ENCODE measurements at regions not wholly inside any gene's neighbourhood (a gene's known extent, or its start where the extent isn't known, plus 50 kb on each side); places are given as distances from the start of the nearest gene placed in this dataset.

DNA sequence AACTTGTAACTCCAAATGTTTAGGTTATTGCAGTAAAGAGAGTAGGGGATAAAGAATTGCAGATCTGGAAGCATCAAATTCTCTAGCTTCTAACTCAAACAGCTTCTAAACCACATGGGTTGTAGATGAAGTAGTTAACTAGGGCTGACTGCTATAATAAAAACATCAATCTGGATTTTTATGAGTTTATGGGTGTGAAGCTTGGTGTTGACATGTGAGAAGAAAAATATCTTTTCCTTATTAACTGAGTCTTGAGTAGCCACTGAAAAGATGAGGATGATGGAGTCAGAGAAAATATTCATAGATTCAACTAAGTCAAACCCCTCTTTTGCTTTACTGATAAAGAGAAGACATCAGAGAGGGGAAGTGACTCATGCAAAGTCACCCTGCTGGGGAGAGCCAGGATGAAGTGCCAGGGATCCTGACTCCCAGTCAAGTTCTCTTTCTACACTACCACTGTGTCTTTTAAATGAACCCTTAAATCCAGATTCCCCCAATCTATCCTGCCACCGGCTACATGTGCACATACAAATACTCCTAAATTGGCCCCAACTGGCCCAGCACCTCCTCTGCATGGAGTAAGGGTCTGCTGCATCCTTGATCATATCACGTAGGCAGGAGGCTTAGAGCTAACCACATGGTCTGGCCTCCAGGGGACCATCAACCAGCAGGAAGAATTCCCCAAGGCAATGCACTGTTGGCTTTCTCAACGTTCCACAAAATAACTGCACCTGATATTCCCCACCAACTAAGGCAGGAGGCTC is 264.0 kb upstream of the CCL2 start:
- in situ Hi-C loops (cut with HindIII; ENCODE audit: low sequenced_read_pairs) = no loop called here
- TF ChIP-seq, protein P1, sequence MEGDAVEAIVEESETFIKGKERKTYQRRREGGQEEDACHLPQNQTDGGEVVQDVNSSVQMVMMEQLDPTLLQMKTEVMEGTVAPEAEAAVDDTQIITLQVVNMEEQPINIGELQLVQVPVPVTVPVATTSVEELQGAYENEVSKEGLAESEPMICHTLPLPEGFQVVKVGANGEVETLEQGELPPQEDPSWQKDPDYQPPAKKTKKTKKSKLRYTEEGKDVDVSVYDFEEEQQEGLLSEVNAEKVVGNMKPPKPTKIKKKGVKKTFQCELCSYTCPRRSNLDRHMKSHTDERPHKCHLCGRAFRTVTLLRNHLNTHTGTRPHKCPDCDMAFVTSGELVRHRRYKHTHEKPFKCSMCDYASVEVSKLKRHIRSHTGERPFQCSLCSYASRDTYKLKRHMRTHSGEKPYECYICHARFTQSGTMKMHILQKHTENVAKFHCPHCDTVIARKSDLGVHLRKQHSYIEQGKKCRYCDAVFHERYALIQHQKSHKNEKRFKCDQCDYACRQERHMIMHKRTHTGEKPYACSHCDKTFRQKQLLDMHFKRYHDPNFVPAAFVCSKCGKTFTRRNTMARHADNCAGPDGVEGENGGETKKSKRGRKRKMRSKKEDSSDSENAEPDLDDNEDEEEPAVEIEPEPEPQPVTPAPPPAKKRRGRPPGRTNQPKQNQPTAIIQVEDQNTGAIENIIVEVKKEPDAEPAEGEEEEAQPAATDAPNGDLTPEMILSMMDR (IDR thresholded peaks at IDR 0.05; ENCODE audit: low read depth, low read length) = no peak
- H3K4me3 ChIP-seq (ENCODE audit: low read depth, low read length) = no peak overlapping the region
- DNase-seq (ENCODE audit: low read depth, low spot score) = no peak

DNA sequence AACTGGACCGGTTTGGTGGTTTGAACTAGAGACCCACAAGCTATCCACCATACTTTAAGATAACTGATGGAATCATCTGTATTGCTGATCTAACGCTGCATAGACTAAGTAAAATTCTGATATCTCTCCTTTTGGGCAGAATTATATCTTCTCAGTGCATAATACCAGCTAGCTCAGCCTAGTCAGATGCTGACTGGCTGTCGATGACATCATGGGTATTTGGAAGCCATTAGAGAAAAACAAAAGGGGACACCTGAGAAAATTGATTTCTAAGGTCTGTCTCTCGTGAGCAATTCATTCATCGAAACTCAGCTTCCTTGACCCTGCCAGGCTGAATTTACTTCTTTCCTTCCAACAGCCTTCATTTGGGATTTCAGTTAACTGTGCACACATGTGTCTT is 263.0 kb upstream of the CCL2 start:
- TF ChIP-seq, protein P1 (IDR thresholded peaks at IDR 0.05; ENCODE audit: low read depth, low read length) = no peak
- no peak for DNase-seq (ENCODE audit: low read depth, low spot score)
- in situ Hi-C loops (cut with HindIII; ENCODE audit: low sequenced_read_pairs) = no loop called here
- no peak overlapping the region for H3K4me3 ChIP-seq (ENCODE audit: low read depth, low read length)

DNA sequence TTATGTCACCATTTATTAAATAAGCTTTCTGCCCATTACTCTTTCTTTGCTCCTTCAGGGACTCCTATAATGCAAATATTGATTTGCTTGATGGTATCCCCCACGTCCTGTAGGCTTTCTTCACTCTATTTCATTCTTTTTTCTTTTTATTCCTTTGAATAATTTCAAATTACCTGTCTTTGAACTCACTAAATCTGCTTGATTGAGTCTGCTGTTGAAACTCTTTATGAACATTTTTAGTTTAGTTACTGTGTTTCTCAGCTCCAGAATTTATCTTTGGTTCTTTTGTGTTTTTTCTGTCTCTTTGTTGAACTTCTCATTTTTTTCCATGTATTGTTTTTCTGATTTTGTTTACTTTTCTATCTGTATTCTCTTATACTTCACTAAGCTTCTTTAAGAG is 254.4 kb upstream of the CCL2 start:
- in situ Hi-C loops (cut with HindIII; ENCODE audit: low sequenced_read_pairs) = no loop called here
- TF ChIP-seq, protein P1 (IDR thresholded peaks at IDR 0.05; ENCODE audit: low read depth, low read length) = no peak
- no peak for DNase-seq (ENCODE audit: low read depth, low spot score)
- H3K4me3 ChIP-seq (ENCODE audit: low read depth, low read length) = no peak overlapping the region

DNA sequence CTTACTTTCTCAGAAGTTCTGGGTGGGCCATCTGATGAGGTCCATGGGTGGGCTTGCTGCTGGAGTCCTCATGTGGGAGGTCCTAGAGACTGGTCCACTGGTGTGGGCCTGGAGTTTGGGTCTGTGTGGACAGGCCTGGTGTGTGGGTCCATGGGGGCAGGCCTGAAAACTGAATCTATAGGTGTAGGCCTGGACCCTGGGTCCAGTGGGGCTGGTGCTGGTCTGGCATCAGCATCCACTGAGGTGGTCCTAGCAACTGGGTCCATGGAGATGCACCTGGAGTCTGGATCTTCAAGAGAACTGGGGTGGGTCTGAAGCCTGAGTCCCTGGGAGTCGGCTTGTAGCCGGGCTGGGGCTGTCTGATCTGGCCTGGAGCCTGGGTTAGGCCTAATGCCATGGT is 253.8 kb upstream of the CCL2 start:
- TF ChIP-seq, protein P1 (IDR thresholded peaks at IDR 0.05; ENCODE audit: low read depth, low read length) = no peak
- in situ Hi-C loops (cut with HindIII; ENCODE audit: low sequenced_read_pairs) = no loop called here
- no peak for DNase-seq (ENCODE audit: low read depth, low spot score)
- no peak overlapping the region for H3K4me3 ChIP-seq (ENCODE audit: low read depth, low read length)

DNA sequence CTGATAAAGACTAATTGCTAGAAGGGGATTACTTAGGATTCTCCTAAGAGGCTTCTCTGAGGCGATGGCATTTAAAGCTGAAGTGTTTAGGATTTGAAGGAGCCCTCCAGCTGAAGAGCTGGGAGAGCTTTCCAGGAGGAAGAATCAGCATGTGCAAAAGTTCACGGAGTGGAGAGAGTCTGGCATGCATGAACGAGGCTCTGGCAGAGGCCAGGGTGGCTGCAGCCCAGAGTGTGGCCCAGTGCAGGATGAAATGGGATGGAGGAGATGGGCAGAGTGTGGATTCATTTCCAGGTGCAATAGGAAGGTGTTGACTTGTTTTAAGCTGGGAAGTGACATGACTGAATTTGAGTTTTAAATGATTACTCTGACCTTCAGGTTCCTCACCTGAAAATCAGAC is 249.0 kb upstream of the CCL2 start:
- in situ Hi-C loops (cut with HindIII; ENCODE audit: low sequenced_read_pairs) = no loop called here
- no peak overlapping the region for H3K4me3 ChIP-seq (ENCODE audit: low read depth, low read length)
- no peak for DNase-seq (ENCODE audit: low read depth, low spot score)
- TF ChIP-seq, protein P1 (IDR thresholded peaks at IDR 0.05; ENCODE audit: low read depth, low read length) = no peak

DNA sequence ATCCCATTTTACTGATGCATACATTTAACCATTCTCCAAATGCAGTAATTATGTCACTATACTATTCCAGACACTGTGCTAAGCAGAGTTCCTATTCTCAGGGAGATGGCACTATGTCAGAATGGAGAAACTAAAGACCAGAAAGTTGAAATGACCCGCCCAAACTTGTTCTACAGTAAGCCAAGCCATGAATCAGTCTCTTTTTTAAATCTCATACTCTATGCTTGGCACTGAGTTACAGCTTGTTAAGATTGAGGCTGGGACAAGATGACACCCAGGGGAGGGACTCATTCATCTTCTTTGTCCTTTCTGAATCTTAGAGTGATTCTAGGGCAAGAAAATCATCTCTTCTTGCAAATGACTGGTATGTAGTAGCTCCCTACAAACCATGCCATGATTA is 247.0 kb upstream of the CCL2 start:
- TF ChIP-seq, protein P1 (IDR thresholded peaks at IDR 0.05; ENCODE audit: low read depth, low read length) = no peak
- in situ Hi-C loops (cut with HindIII; ENCODE audit: low sequenced_read_pairs) = no loop called here
- no peak for DNase-seq (ENCODE audit: low read depth, low spot score)
- no peak overlapping the region for H3K4me3 ChIP-seq (ENCODE audit: low read depth, low read length)
